NCI-H2227 (cell line): ENCODE measurements at regions not wholly inside any gene's neighbourhood (a gene's known extent, or its start where the extent isn't known, plus 50 kb on each side); places are given as distances from the start of the nearest gene placed in this dataset.

ENCODE experiments used
- DNase-seq: peaks from one replicate; lab custom pipeline; 2025; ENCODE audit not compliant: unreplicated experiment; lab: John Stamatoyannopoulos, UW

GRCh38 chr2:82853299-82853698 is 1605.8 kb downstream of the SUCLG1 start:
- DNase-seq: no peak

GRCh38 chr2:82852787-82853186 is 1606.3 kb downstream of the SUCLG1 start:
- no peak for DNase-seq

GRCh38 chr2:82848285-82848684 is 1610.8 kb downstream of the SUCLG1 start:
- no peak for DNase-seq

GRCh38 chr2:82839036-82839435 is 1620.0 kb downstream of the SUCLG1 start:
- no peak for DNase-seq

- DNase-seq: no peak
These were observed 1621.3 kb downstream of the SUCLG1 start for GRCh38 chr2:82837588-82838304.

GRCh38 chr2:82834893-82835292 is 1624.2 kb downstream of the SUCLG1 start:
- no peak for DNase-seq

- DNase-seq: no peak
These were observed 1631.7 kb downstream of the SUCLG1 start for GRCh38 chr2:82827426-82827825.

- DNase-seq: no peak
These were observed 1632.6 kb downstream of the SUCLG1 start for GRCh38 chr2:82826437-82826836.

- DNase-seq: no peak
These were observed 1633.5 kb downstream of the SUCLG1 start for GRCh38 chr2:82825410-82826090.

- DNase-seq: no peak
These were observed 1635.2 kb downstream of the SUCLG1 start for GRCh38 chr2:82823892-82824291.

GRCh38 chr2:82819951-82820350 is 1639.1 kb downstream of the SUCLG1 start:
- no peak for DNase-seq

GRCh38 chr2:82814146-82814545 is 1644.9 kb downstream of the SUCLG1 start:
- no peak for DNase-seq

- no peak for DNase-seq
These were observed 1647.1 kb downstream of the SUCLG1 start for GRCh38 chr2:82811946-82812345.

GRCh38 chr2:82803307-82803706 is 1655.8 kb downstream of the SUCLG1 start:
- DNase-seq: no peak

- DNase-seq: no peak
These were observed 1661.6 kb downstream of the SUCLG1 start for GRCh38 chr2:82797469-82797868.

- DNase-seq: no peak
These were observed 1662.9 kb downstream of the SUCLG1 start for GRCh38 chr2:82796132-82796531.

GRCh38 chr2:82795446-82795845 is 1663.6 kb downstream of the SUCLG1 start:
- DNase-seq: no peak

GRCh38 chr2:82793711-82794435 is 1665.2 kb downstream of the SUCLG1 start:
- no peak for DNase-seq

- no peak for DNase-seq
These were observed 1666.8 kb downstream of the SUCLG1 start for GRCh38 chr2:82792316-82792715.

GRCh38 chr2:82790206-82791021 is 1668.7 kb downstream of the SUCLG1 start:
- DNase-seq: no peak

- DNase-seq: no peak
These were observed 1669.3 kb downstream of the SUCLG1 start for GRCh38 chr2:82789851-82790205.
